ENCODE measurements at regions not wholly inside any gene's neighbourhood (a gene's known extent, or its start where the extent isn't known, plus 50 kb on each side); places are given as distances from the start of the nearest gene placed in this dataset.

GRCh38 chr15:96217983-96218382 is 112.5 kb upstream of the NR2F2 start:
- H3K4me3 ChIP-seq (ENCODE audit: low read length): no peak overlapping the region
- no peak for TF ChIP-seq CTCF (conservative IDR thresholded peaks at IDR 0.05; ENCODE audit: low read depth, low read length)

DNA sequence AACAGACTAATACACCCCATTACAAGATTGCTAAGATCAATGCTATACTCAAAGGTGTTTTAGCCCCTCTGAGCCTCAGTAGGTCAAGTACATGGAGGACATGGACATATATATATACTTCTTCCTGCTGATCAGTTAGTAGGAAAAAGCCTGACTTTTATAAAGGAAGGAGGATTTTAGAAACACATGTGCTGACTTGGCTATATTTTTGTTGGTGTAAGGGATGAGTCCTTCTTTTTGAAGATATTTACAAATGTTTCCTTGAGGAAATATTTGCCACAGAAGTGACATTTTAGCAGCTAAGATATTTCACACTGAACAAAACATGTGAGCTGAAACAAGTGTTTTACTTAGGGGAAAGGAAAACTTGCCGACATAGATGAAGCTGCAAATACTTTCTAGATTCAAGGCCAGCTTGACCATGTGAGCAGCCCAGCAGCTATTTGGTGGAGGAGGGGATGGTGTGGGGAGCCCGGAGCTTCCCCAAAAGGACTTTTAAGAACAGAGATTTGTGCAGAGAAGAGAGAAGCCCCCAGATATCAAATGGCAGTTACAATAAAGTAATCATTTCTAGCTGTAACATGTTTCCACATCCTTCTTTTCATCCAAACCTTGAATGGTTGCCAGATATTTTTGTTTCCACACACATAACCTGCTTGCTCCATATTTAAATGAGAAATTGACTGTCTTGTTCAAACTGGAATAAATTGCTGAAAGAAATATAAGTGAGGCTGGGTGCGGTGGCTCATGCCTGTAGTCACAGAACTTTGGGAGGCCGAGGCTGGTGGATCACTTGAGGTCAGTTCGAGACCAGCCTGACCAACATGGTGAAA is 111.7 kb upstream of the NR2F2 start:
- no peak for TF ChIP-seq CTCF (conservative IDR thresholded peaks at IDR 0.05; ENCODE audit: low read depth, low read length)
- H3K4me3 ChIP-seq (ENCODE audit: low read length): no peak overlapping the region
- no peak for DNase-seq (ENCODE audit: low read depth)

More at GRCh38 chr15:96217983-96218382, 112.5 kb upstream of the NR2F2 start:
- DNase-seq (ENCODE audit: low read depth): no peak

DNA sequence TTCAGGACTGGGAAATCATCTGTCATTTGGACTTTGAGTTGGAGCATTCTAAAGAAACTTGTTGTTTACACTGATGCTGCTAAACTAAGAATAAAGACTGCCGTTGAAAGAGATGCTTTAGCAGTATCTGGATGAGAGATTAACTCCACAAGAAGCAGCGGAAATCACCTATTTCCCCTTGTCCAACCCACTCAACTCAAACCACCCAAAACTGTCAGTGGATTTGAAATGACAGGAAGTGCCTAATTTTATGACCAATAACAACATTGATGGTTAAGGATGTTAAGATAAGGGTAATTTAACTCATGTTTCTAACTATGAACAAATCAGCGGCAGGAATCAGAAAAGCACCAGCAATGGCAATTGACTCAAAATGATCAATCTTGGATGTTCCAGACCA is 110.8 kb upstream of the NR2F2 start:
- no peak overlapping the region for H3K4me3 ChIP-seq (ENCODE audit: low read length)
- TF ChIP-seq CTCF (conservative IDR thresholded peaks at IDR 0.05; ENCODE audit: low read depth, low read length): no peak
- DNase-seq (ENCODE audit: low read depth): no peak

- DNase-seq (ENCODE audit: low read depth): no peak
- no peak overlapping the region for H3K4me3 ChIP-seq (ENCODE audit: low read length)
- no peak for TF ChIP-seq CTCF (conservative IDR thresholded peaks at IDR 0.05; ENCODE audit: low read depth, low read length)
These were observed 109.8 kb upstream of the NR2F2 start for GRCh38 chr15:96220657-96221056.

DNA sequence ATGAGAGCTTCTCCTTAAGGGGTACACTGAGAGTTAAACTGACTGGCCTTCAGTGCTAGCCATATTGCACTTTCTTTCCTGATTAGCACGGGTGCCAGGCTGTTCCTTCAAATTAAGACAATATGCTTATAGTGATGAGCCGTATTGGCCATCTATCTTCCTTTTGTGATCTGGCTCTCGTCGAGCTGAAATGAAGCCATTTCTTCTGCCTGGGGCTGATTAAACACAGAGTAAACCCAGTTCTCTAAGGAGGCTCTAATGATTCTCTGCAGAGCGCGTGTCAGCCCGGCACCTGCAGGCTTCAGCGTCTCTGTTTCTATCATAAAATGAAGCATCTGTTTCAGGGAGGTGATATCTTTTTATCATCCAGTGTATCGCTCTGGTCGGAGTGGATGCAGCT is 107.5 kb upstream of the NR2F2 start:
- no peak for TF ChIP-seq CTCF (conservative IDR thresholded peaks at IDR 0.05; ENCODE audit: low read depth, low read length)
- no peak overlapping the region for H3K4me3 ChIP-seq (ENCODE audit: low read length)
- no peak for DNase-seq (ENCODE audit: low read depth)

GRCh38 chr15:96223939-96224338 is 106.6 kb upstream of the NR2F2 start:
- no peak for TF ChIP-seq CTCF (conservative IDR thresholded peaks at IDR 0.05; ENCODE audit: low read depth, low read length)
- DNase-seq (ENCODE audit: low read depth): no peak
- H3K4me3 ChIP-seq (ENCODE audit: low read length): no peak overlapping the region

DNA sequence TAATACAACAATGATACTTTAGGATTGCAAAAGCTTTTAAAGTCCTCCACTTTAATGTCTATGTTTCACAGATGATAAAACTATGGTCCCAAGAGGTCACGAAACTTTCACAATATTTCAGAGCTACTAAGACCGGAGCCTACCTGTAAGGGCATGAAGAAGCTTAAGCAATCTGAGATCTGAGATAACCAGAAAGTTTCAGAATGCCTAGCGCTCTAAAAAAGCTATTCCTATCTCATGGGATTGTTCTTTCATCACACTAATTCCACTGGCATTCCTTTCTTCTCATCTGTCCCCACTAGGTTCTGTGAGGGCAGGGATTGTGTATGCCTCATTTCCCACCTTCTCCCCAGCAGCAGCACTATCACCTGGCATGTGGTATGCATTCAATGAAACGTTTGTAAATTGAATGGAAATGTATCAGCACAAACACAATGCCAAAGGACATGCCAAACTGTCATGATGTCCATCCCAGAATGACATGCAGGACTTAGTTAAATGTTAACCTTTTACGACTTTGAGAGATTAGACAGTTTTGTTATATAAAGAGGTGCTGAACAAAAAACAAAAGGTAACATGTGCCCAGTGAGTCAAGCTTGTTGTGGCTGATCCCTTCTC is 104.7 kb upstream of the NR2F2 start:
- no peak for DNase-seq (ENCODE audit: low read depth)
- no peak for TF ChIP-seq CTCF (conservative IDR thresholded peaks at IDR 0.05; ENCODE audit: low read depth, low read length)
- no peak overlapping the region for H3K4me3 ChIP-seq (ENCODE audit: low read length)
